Fibroblast of lung (primary cell): ENCODE measurements at regions not wholly inside any gene's neighbourhood (a gene's known extent, or its start where the extent isn't known, plus 50 kb on each side); places are given as distances from the start of the nearest gene placed in this dataset.

Experiments used
- DNase-seq, 2 donors: peaks; one replicate each; pipeline versions ENCODE4 v3.0.0 to v3.0.0-alpha.2; 2010; ENCODE audit warnings: low read depth in 2 of 2
- H2AFZ ChIP-seq: 2 replicates; pipeline ENCODE4 v1.5.1; 2012; ENCODE audit warnings: low read length, control low read depth, inconsistent platforms
- H3K27ac ChIP-seq: 2 replicates; pipeline ENCODE4 v1.5.1; 2011; ENCODE audit warnings: low read length, control low read depth; ENCODE audit not compliant: insufficient read depth
- H3K27me3 ChIP-seq: 2 replicates; pipeline ENCODE4 v1.5.1; 2011; ENCODE audit warnings: mild to moderate bottlenecking, low read length; ENCODE audit not compliant: control insufficient read depth, insufficient read depth
- H3K36me3 ChIP-seq: 2 replicates; pipeline ENCODE4 v1.5.1; 2011; ENCODE audit warnings: low read length; ENCODE audit not compliant: control insufficient read depth, insufficient read depth
- H3K4me1 ChIP-seq: 2 replicates; pipeline ENCODE4 v1.5.1; 2011; ENCODE audit warnings: low read length; ENCODE audit not compliant: control insufficient read depth, insufficient read depth; ENCODE audit errors: extremely low read depth
- H3K4me2 ChIP-seq: 2 replicates; pipeline ENCODE4 v1.5.1; 2011; ENCODE audit warnings: low read length, control low read depth; ENCODE audit not compliant: insufficient read depth; ENCODE audit errors: extremely low read depth
- H3K4me3 ChIP-seq, 4 experiments: fragments of 200-600 bp in 1 of 4; sonication (generic) in 1 of 4; replicated peaks in 1 of 4; 2 replicates each; pipeline ENCODE4 v1.5.1; 2011 to 2016; ENCODE audit warnings: low read length in 4 of 4, low read depth in 3 of 4, mild to moderate bottlenecking in 3 of 4, control low read depth in 2 of 4, inconsistent platforms in 1 of 4, mixed read lengths in 1 of 4; ENCODE audit not compliant: insufficient read depth in 1 of 4; ENCODE audit errors: control extremely low read depth in 1 of 4
- H3K79me2 ChIP-seq: 2 replicates; pipeline ENCODE4 v1.5.1; 2012; ENCODE audit warnings: mild to moderate bottlenecking, low read length, inconsistent platforms; ENCODE audit not compliant: control insufficient read depth, insufficient read depth
- H3K9ac ChIP-seq: 2 replicates; pipeline ENCODE4 v1.5.1; 2011; ENCODE audit warnings: mild to moderate bottlenecking, low read length, control low read depth; ENCODE audit not compliant: insufficient read depth
- H3K9me3 ChIP-seq: 2 replicates; pipeline ENCODE4 v1.5.1; 2012; ENCODE audit warnings: low read depth, low read length; ENCODE audit not compliant: control insufficient read depth, insufficient read depth
- H4K20me1 ChIP-seq: 2 replicates; pipeline ENCODE4 v1.5.1; 2011; ENCODE audit warnings: low read length; ENCODE audit not compliant: control insufficient read depth, insufficient read depth; ENCODE audit errors: extremely low read depth
- EZH2 ChIP-seq: IDR thresholded peaks from 2 replicates; pipeline ENCODE4 v1.5.1; 2012; ENCODE audit warnings: low read length, control low read depth, mild to moderate bottlenecking; ENCODE audit errors: missing control alignments
- TF ChIP-seq, protein P1 (sequence below), 2 donors: IDR thresholded peaks in 1 of 2; conservative IDR thresholded peaks in 1 of 2; 1 replicate in 1 of 2; 2 replicates in 1 of 2; pipeline ENCODE4 v1.5.1; 2011 to 2012; ENCODE audit warnings: low read length in 2 of 2, control low read depth in 1 of 2, inconsistent platforms in 1 of 2, low read depth in 1 of 2, mild to moderate bottlenecking in 1 of 2

DNA sequence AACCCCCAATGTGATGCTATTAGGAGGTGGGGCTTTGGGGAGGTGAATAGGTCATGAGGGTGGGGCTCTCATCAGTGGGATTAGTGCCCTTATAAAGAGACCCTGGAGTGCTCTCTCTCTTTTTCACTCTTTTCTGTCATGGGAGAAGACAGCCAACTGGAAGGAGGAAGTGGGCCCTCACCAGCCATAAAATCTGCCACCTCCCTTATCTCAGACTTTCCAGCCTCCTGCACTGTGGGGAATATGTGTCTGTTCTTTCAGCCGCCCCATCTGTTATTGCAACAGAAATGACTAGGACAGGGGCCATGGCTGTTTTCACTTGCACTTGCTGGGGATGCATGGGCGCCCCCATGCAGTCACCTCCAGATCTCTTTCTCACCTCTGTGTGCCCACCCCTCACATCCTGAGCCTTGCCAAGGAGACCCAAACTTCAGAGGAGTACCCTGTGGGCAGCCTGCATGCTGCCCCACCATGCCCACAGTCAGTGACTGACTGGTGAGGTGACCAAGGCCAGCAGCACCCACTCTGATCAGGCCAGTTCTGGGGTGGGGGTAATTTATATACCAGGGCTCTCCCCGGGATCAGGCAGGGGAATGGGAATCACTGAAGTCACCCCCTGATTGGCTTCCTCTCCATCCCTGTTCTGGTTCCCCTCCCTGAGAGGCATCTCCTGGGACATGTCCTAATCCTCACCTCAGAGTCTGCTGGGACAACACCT is 118.4 kb downstream of the ANKRD60 start:
- H3K4me2 ChIP-seq = peak overlapping the region; percentile 42
- no peak for TF ChIP-seq EZH2
- TF ChIP-seq, protein P1, sequence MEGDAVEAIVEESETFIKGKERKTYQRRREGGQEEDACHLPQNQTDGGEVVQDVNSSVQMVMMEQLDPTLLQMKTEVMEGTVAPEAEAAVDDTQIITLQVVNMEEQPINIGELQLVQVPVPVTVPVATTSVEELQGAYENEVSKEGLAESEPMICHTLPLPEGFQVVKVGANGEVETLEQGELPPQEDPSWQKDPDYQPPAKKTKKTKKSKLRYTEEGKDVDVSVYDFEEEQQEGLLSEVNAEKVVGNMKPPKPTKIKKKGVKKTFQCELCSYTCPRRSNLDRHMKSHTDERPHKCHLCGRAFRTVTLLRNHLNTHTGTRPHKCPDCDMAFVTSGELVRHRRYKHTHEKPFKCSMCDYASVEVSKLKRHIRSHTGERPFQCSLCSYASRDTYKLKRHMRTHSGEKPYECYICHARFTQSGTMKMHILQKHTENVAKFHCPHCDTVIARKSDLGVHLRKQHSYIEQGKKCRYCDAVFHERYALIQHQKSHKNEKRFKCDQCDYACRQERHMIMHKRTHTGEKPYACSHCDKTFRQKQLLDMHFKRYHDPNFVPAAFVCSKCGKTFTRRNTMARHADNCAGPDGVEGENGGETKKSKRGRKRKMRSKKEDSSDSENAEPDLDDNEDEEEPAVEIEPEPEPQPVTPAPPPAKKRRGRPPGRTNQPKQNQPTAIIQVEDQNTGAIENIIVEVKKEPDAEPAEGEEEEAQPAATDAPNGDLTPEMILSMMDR (conservative IDR thresholded peaks at IDR 0.05 in 1 of 2, IDR thresholded peaks at IDR 0.05 in 1 of 2; ENCODE audit: low read depth in 1 of 2, low read length in 2 of 2) = no peak
- no peaks in the 10 kb centered on the region for H3K79me2 ChIP-seq
- H3K36me3 ChIP-seq = no peaks in the 10 kb centered on the region
- peaks cover 21% of the 10 kb centered on the region for H3K4me1 ChIP-seq
- no peak for DNase-seq
- no peak overlapping the region for H3K27ac ChIP-seq
- no peaks in the 10 kb centered on the region for H4K20me1 ChIP-seq
- H3K9ac ChIP-seq = no peak overlapping the region
- H3K9me3 ChIP-seq = no peaks in the 10 kb centered on the region
- no peak overlapping the region for H2AFZ ChIP-seq
- no peaks in the 10 kb centered on the region for H3K27me3 ChIP-seq
- H3K4me3 ChIP-seq = no peak overlapping the region

DNA sequence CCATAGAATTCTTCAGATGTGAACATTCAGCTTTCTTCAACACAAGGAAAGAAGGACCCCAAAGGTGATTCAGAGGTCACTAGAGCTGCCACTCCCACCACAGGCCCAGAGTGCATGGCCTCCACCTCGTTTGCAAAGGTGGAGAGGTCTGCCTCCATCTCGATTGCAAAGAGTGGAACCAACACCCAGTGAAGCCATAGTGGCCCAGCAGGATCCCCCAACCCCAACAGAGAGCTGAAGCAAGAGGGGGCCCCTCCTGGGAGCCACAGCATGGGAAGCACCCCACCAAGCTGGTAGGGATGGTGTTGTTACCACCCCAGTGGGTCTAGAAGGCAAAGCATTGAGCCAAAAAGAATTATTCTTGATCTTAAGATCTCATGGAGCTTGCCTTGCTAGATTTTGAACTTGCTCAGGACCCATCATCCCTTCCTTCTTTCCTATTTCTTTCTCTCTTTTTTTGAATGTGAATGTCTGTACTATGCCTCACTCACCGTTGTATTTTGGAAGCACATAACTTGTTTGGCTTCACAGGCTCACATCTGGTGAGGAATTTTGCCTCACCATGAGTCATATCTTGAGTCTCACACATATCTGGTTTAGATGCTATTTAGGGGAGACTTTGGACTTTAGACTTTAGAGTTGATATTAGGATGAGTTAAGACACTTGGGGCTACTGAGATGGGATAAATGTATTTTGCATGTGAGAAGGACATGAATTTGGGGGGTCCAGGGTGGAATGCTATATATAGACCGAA is 119.2 kb downstream of the ANKRD60 start:
- Histone ChIP-seq H3K9ac (no peak overlapping the region), H3K27ac (no peak overlapping the region), H3K9me3 (no peaks in the 10 kb centered on the region), H3K4me3 (no peak overlapping the region), H3K79me2 (no peaks in the 10 kb centered on the region), H4K20me1 (no peaks in the 10 kb centered on the region), H2AFZ (no peak overlapping the region), H3K27me3 (no peaks in the 10 kb centered on the region), H3K4me1 (peaks cover 21% of the 10 kb centered on the region), H3K36me3 (no peaks in the 10 kb centered on the region), H3K4me2 (peak overlapping the region; percentile 42)
- peak; percentile 67 to 93 for DNase-seq
- no peak for TF ChIP-seq EZH2
- TF ChIP-seq, protein P1 (conservative IDR thresholded peaks at IDR 0.05 in 1 of 2, IDR thresholded peaks at IDR 0.05 in 1 of 2; ENCODE audit: low read depth in 1 of 2, low read length in 2 of 2) = no peak

DNA sequence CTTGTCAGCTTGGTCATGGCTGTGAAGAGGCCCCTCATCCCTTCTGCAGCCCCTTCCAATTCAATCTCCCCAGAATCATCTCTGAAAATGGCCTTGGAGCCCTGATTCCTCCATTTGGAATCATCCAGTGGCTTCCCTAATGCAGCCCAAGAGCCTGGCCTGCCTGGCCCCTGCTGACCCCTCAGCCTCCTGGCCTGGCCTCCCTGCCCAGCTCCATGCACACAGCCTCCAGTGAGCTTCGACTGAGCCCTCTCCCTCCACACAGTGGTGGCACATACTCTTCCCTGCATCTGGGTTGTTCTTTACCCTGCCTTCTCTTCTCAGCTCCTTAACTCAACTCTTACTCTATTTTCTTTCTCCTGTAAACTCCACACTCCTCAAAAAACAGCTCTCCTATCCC is 120.9 kb downstream of the ANKRD60 start:
- no peak for TF ChIP-seq EZH2
- TF ChIP-seq, protein P1 (conservative IDR thresholded peaks at IDR 0.05 in 1 of 2, IDR thresholded peaks at IDR 0.05 in 1 of 2; ENCODE audit: low read depth in 1 of 2, low read length in 2 of 2) = no peak

More for the DNA sequence above, 120.9 kb downstream of the ANKRD60 start:
- no peak for DNase-seq
- Histone ChIP-seq H3K36me3 (no peaks in the 10 kb centered on the region), H4K20me1 (no peaks in the 10 kb centered on the region), H3K79me2 (no peaks in the 10 kb centered on the region), H3K4me1 (peaks cover 17% of the 10 kb centered on the region), H2AFZ (no peak overlapping the region), H3K9ac (no peak overlapping the region), H3K27ac (no peak overlapping the region), H3K9me3 (no peaks in the 10 kb centered on the region), H3K4me2 (no peak overlapping the region), H3K27me3 (no peaks in the 10 kb centered on the region), H3K4me3 (no peak overlapping the region)
